Left ventricle myocardium inferior (tissue), 1 donor: ENCODE measurements at regions not wholly inside any gene's neighbourhood (a gene's known extent, or its start where the extent isn't known, plus 50 kb on each side); places are given as distances from the start of the nearest gene placed in this dataset.

Source experiments
- DNase-seq: peaks from one replicate; pipeline ENCODE4 v3.0.0-alpha.2; 2020
- H3K27ac ChIP-seq: fragments of 200-600 bp; replicated peaks from 2 replicates; pipeline ENCODE4 v1.8.0; 2021
- H3K27me3 ChIP-seq: fragments of 200-600 bp; 2 replicates; pipeline ENCODE4 v1.8.0; 2021; ENCODE audit warnings: low read depth
- H3K36me3 ChIP-seq: fragments of 200-600 bp; 2 replicates; pipeline ENCODE4 v1.8.0; 2021
- H3K4me1 ChIP-seq: fragments of 200-600 bp; 2 replicates; pipeline ENCODE4 v1.8.0; 2021
- H3K4me3 ChIP-seq: fragments of 200-600 bp; 2 replicates; pipeline ENCODE4 v1.8.0; 2021; ENCODE audit warnings: mild to moderate bottlenecking, moderate library complexity
- H3K9me3 ChIP-seq: fragments of 200-600 bp; replicated peaks from 2 replicates; pipeline ENCODE4 v1.8.0; 2021
- intact Hi-C: fragments of 100-400 bp; cut with micrococcal nuclease; formaldehyde crosslinking; loops from one replicate; pipeline ENCODE4 v1.11.0; 2022
- TF ChIP-seq, protein P1 (sequence below): fragments of 200-600 bp; IDR thresholded peaks from 2 replicates; pipeline ENCODE4 v1.8.0; 2021; ENCODE audit warnings: antibody characterized with exemption, mild to moderate bottlenecking, borderline replicate concordance
- donor health status: DM: no; HTN: yes; CAD: no; lungs with severe emphysema.

DNA sequence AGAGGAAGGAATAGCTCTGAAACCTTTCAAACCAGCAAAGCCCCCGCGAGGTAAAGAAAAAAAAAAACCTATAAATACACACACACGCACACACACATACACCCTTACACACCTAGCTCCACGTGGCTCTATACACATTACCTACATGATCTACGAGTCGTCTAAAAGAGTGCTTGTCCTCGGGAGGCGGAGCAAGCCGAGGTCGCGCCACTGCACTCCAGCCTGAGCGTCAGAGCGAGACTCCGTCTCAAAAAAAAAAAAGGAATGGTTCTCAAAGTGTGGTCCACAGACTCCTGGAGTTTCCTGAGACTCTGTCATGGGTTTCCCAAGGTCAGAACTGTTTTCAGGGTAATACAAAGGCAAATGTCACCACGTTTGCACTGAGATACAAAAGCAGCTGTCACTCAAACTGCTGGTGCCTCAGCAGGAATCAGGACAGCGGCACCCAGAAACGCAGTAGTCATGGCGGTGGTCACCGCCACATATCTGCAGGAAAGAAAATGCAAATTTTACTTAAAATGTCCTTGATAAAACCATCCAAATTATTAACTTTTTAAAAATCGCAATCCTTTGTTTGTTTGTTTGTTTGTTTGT lies 130.0 kb upstream of the GPC1 start:
- Histone ChIP-seq H3K4me1 (no peaks in the 10 kb centered on the region), H3K27me3 (peaks cover 15% of the 10 kb centered on the region), H3K36me3 (no peaks in the 10 kb centered on the region), H3K9me3 (no peaks in the 10 kb centered on the region), H3K4me3 (no peak overlapping the region), H3K27ac (no peak overlapping the region)
- intact Hi-C loops, result no loop called here
- no peak for DNase-seq
- TF ChIP-seq, protein P1, sequence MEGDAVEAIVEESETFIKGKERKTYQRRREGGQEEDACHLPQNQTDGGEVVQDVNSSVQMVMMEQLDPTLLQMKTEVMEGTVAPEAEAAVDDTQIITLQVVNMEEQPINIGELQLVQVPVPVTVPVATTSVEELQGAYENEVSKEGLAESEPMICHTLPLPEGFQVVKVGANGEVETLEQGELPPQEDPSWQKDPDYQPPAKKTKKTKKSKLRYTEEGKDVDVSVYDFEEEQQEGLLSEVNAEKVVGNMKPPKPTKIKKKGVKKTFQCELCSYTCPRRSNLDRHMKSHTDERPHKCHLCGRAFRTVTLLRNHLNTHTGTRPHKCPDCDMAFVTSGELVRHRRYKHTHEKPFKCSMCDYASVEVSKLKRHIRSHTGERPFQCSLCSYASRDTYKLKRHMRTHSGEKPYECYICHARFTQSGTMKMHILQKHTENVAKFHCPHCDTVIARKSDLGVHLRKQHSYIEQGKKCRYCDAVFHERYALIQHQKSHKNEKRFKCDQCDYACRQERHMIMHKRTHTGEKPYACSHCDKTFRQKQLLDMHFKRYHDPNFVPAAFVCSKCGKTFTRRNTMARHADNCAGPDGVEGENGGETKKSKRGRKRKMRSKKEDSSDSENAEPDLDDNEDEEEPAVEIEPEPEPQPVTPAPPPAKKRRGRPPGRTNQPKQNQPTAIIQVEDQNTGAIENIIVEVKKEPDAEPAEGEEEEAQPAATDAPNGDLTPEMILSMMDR, result no peak

- intact Hi-C loops, result no loop called here
- no peak for DNase-seq
Observed at GRCh38 chr2:240306185-240306584, 129.3 kb upstream of the GPC1 start.

GRCh38 chr2:240308111-240308651 lies 127.3 kb upstream of the GPC1 start:
- Histone ChIP-seq H3K27me3 (peaks cover 5% of the 10 kb centered on the region), H3K36me3 (no peaks in the 10 kb centered on the region), H3K9me3 (no peaks in the 10 kb centered on the region), H3K27ac (no peak overlapping the region), H3K4me3 (no peak overlapping the region), H3K4me1 (no peaks in the 10 kb centered on the region)
- TF ChIP-seq, protein P1, result no peak
- intact Hi-C loops, result no loop called here
- no peak for DNase-seq

More at GRCh38 chr2:240306185-240306584, 129.3 kb upstream of the GPC1 start:
- no peak overlapping the region for H3K4me3 ChIP-seq
- H3K4me1 ChIP-seq, result no peaks in the 10 kb centered on the region
- H3K27ac ChIP-seq, result no peak overlapping the region
- H3K36me3 ChIP-seq, result no peaks in the 10 kb centered on the region
- TF ChIP-seq, protein P1, result no peak
- no peaks in the 10 kb centered on the region for H3K9me3 ChIP-seq
- H3K27me3 ChIP-seq, result peaks cover 11% of the 10 kb centered on the region

- intact Hi-C loops, result no loop called here
- DNase-seq, result no peak
- Histone ChIP-seq H3K36me3 (no peaks in the 10 kb centered on the region), H3K4me1 (no peaks in the 10 kb centered on the region), H3K4me3 (no peak overlapping the region), H3K27me3 (peaks cover 5% of the 10 kb centered on the region), H3K27ac (no peak overlapping the region), H3K9me3 (no peaks in the 10 kb centered on the region)
- TF ChIP-seq, protein P1, result no peak
Observed at GRCh38 chr2:240309214-240309613, 126.2 kb upstream of the GPC1 start.

- Histone ChIP-seq H3K27ac (no peak overlapping the region), H3K4me3 (no peak overlapping the region), H3K27me3 (peaks cover 5% of the 10 kb centered on the region), H3K9me3 (no peaks in the 10 kb centered on the region), H3K36me3 (no peaks in the 10 kb centered on the region), H3K4me1 (no peaks in the 10 kb centered on the region)
- intact Hi-C loops, result no loop called here
- DNase-seq, result no peak
- TF ChIP-seq, protein P1, result no peak
Observed at GRCh38 chr2:240310201-240310600, 125.3 kb upstream of the GPC1 start.
